ENCODE measurements at regions not wholly inside any gene's neighbourhood (a gene's known extent, or its start where the extent isn't known, plus 50 kb on each side); places are given as distances from the start of the nearest gene placed in this dataset.
A peak's percentile ranks its signal among the peaks of the same experiment; 100 is the strongest.

DNA sequence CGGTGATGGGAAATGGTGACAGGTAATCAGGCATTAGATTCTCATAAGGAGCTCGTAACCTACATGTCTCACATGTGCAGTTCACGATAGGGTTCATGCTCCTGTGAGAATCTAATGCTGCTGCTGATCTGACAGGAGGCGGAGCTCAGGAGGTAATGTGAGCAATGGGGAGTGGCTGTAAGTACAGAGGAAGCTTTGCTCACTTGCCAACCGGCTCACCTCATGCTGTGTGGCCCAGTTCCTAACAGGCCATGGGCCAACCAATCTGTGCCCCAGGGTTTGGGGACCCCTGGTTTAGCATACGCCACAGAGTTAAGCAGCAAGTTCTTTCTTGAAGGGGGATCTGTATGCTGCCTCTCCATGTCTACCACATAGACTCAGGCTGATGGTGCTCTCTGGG is 133.1 kb downstream of the IQUB start:
- no peak overlapping the region for H3K27ac ChIP-seq
- no peak for TF ChIP-seq CTCF (conservative IDR thresholded peaks at IDR 0.05)

DNA sequence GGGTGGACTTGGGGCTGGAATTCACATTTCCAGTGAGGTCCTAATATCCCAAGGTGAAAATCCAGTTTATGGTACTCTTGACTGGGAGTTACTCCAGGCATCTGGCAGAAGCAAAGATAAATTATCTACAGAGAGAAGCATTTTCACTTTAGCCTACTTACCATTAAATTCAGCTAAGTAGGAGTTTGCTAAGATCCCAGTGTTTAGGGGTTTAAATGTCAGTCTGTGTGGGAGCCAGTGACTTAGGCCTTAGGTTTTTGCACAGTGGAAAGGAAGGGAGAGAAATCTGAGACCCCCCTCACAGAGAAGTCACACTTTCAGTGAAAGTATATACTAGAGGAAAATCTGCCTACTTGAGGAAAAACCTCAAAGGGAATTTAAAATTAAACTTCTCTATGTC is 134.2 kb downstream of the IQUB start:
- TF ChIP-seq CTCF (conservative IDR thresholded peaks at IDR 0.05), result no peak
- H3K27ac ChIP-seq, result peak overlapping the region; percentile 63; the same call in 1 of the 2 replicates

DNA sequence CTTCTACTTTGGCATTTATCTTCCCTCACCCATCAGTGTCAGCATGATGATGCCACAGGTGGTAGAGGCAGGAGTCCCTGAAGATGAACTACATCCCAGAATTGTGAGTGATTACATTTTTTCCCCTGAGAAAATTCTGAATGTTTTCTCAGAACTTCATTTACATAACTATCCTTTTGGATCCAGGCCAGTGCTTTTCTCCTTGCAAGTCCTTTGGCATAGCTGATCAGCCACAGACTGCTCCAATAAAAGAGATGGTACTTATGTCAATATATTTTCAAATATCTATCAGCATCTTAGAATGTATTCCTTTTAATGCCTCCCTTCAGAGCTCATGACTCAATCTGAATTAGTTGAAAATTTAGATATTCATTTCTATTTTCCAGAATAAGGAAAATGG is 135.5 kb downstream of the IQUB start:
- TF ChIP-seq CTCF (conservative IDR thresholded peaks at IDR 0.05), result no peak
- peak overlapping the region; percentile 63 for H3K27ac ChIP-seq

DNA sequence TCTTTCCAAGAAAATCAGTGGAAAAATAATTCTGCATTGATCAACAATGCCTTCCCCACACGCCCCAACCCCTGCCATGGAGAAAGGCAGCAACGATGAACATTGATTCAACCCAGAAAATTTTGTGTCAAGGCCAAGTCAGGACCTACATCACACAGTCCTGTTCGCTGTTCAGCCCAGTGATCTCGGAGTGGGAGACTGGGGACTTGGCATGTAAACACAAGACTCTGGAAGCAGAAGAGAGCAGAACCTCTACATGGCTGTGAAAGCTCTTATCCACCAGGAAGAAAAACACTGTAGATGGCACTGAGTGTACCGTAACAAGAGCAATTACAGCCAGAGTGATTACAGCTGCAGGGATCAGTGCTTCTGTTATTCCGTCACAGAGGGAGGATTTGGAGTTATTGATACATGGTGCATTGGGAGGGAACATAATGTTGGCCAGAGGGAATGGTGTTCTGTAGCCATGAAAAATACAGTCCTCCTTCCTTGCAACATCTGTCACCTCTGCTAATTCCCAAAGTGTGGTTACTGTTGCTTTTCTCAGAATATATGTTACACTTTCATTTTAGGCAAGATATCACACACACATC is 136.6 kb downstream of the IQUB start:
- no peak for TF ChIP-seq CTCF (conservative IDR thresholded peaks at IDR 0.05)
- peak overlapping the region; percentile 63 for H3K27ac ChIP-seq

DNA sequence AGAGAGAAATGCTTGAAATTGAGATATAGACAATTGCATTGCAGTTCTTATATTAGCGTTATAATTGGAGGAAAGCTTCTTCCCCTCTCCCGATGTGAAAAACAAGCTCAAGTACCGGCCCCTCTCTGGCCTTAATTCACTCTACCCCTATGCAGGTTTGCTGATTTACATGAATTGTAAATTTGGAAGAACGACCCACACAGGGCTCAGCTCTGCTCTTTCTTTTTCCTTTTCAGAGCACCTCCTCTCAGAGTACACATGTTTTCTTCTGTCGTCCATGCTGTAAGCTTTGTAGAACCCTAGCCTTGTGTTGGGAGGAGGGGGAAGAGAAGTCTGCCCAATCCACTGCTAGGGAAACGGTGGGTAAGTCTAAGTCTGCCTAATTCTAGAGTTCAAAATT is 140.8 kb downstream of the IQUB start:
- no peak for TF ChIP-seq CTCF (conservative IDR thresholded peaks at IDR 0.05)
- H3K27ac ChIP-seq, result no peak overlapping the region

- H3K27ac ChIP-seq, result no peak overlapping the region
- no peak for TF ChIP-seq CTCF (conservative IDR thresholded peaks at IDR 0.05)
These were observed 162.0 kb downstream of the IQUB start for GRCh38 chr7:123372368-123372767.

DNA sequence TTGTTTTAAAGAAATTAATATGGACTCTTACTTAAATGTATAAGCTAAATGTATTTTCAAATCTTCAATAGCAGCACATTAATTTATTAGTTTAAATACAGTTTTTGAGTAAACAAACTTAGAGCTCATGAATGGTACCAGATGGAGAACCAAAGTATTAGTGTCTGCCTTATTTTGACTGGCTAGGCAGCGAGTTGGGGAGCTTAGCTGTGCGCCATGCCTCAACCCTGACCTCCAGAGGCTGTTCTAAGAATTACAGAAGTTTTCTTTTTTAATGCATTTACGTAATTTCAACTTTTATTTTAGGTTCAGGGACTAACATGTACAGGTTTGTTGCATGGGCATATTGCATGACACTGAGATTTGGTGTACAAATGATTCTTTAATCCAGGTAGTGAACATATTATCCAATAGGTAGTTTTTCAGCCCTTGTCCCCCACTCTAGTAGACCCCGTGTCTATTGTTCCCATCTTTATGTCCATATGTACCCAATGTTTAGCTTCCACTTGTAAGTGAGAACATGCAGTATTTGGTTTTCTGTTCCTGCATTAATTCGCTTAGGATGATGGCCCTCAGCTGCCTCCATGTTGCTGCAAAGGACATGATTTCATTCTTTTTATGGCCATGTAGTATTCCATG is 166.8 kb downstream of the IQUB start:
- peak; percentile 96 for TF ChIP-seq CTCF (conservative IDR thresholded peaks at IDR 0.05)
- no peak overlapping the region for H3K27ac ChIP-seq
